Neural progenitor cell (in vitro differentiated cells): ENCODE measurements at regions not wholly inside any gene's neighbourhood (a gene's known extent, or its start where the extent isn't known, plus 50 kb on each side); places are given as distances from the start of the nearest gene placed in this dataset.

Experiments used
- DNase-seq: peaks from one replicate; pipeline ENCODE4 v3.0.0-alpha.2; 2016; ENCODE audit warnings: low spot score
- H2AFZ ChIP-seq: fragments of 200-600 bp; sonication (generic); replicated peaks from 2 replicates; pipeline ENCODE4 v1.6.1; 2016; ENCODE audit warnings: antibody characterized with exemption
- H3F3A ChIP-seq: fragments of 200-600 bp; sonication (generic); 2 replicates; pipeline ENCODE4 v1.6.1; 2016; ENCODE audit warnings: antibody characterized with exemption, low read depth
- H3K27ac ChIP-seq: fragments of 200-600 bp; sonication (generic); 2 replicates; pipeline ENCODE4 v1.5.1; 2016; ENCODE audit warnings: mild to moderate bottlenecking
- H3K27me3 ChIP-seq: fragments of 200-600 bp; sonication (generic); 2 replicates; pipeline ENCODE4 v1.6.1; 2016; ENCODE audit warnings: mild to moderate bottlenecking, moderate library complexity
- H3K36me3 ChIP-seq: fragments of 200-600 bp; sonication (generic); 2 replicates; pipeline ENCODE4 v1.5.1; 2016
- H3K4me1 ChIP-seq: fragments of 200-600 bp; sonication (generic); 2 replicates; pipeline ENCODE4 v1.6.1; 2016; ENCODE audit warnings: mixed run types
- H3K4me2 ChIP-seq: fragments of 200-600 bp; sonication (generic); 2 replicates; pipeline ENCODE4 v1.6.1; 2016
- H3K4me3 ChIP-seq: fragments of 200-600 bp; sonication (generic); 2 replicates; pipeline ENCODE4 v1.5.1; 2016
- H3K79me2 ChIP-seq: fragments of 200-600 bp; sonication (generic); 2 replicates; pipeline ENCODE4 v1.6.1; 2016; ENCODE audit warnings: low read depth
- H3K9ac ChIP-seq: fragments of 200-600 bp; sonication (generic); 2 replicates; pipeline ENCODE4 v1.6.1; 2016
- H3K9me3 ChIP-seq: fragments of 200-600 bp; sonication (generic); 2 replicates; pipeline ENCODE4 v1.5.1; 2016; ENCODE audit warnings: low read depth
- H4K20me1 ChIP-seq: fragments of 200-600 bp; sonication (generic); 2 replicates; pipeline ENCODE4 v1.6.1; 2016; ENCODE audit warnings: low read depth
- H3K27ac Mint-ChIP-seq: 3 replicates; pipeline ENCODE4 v1.8.0; 2021; ENCODE audit warnings: mixed read lengths
- H3K27me3 Mint-ChIP-seq: 2 replicates; pipeline ENCODE4 v1.8.0; 2022; ENCODE audit warnings: low read depth, mild to moderate bottlenecking, inconsistent platforms, moderate library complexity, mixed read lengths; ENCODE audit not compliant: insufficient read depth
- H3K36me3 Mint-ChIP-seq: 3 replicates; pipeline ENCODE4 v1.8.0; 2021; ENCODE audit warnings: mixed read lengths
- H3K4me1 Mint-ChIP-seq: 3 replicates; pipeline ENCODE4 v1.8.0; 2021; ENCODE audit warnings: mixed read lengths
- H3K4me3 Mint-ChIP-seq: 3 replicates; pipeline ENCODE4 v1.8.0; 2021; ENCODE audit warnings: mild to moderate bottlenecking, moderate library complexity, mixed read lengths
- H3K9me3 Mint-ChIP-seq: 3 replicates; pipeline ENCODE4 v1.8.0; 2020; ENCODE audit warnings: mixed read lengths
- EZH2 ChIP-seq: fragments of 200-600 bp; sonication (generic); IDR thresholded peaks from 2 replicates; pipeline ENCODE4 v1.6.1; 2017; ENCODE audit warnings: antibody characterized with exemption, mild to moderate bottlenecking, moderate library complexity
- EZH2phosphoT487 ChIP-seq: fragments of 200-600 bp; sonication (generic); IDR thresholded peaks from 2 replicates; pipeline ENCODE4 v1.6.1; 2017; ENCODE audit warnings: antibody characterized with exemption
- TF ChIP-seq, protein P1 (sequence below): fragments of 200-600 bp; sonication (generic); IDR thresholded peaks from 2 replicates; pipeline ENCODE4 v1.5.1; 2017; ENCODE audit warnings: antibody characterized with exemption, mild to moderate bottlenecking

DNA sequence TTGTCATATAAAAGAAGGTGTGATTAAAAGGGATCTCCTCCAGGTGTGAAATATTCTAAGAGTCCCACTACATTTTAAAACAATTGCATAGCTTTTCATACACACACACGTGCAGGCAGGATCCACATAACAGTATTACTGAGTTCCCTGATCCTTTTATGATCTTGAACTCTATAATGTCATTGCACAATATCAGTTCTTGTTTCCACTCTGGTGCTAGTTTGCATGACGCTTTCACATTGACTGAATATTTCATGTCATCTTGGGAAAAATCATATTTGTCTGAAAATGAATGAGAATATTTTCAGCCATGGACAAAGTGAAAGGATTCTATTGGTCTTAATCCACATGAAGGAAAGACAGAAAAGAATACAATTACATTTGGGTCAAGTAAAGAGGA is 703.8 kb downstream of the CDH8 start:
- H3K9me3 Mint-ChIP-seq, result no peaks in the 10 kb centered on the region
- no peak for DNase-seq
- H3K4me1 Mint-ChIP-seq, result peaks cover 6% of the 10 kb centered on the region
- Histone ChIP-seq H3K27ac (no peak overlapping the region), H3K36me3 (no peaks in the 10 kb centered on the region), H3K27me3 (no peaks in the 10 kb centered on the region), H3K9ac (no peak overlapping the region), H4K20me1 (no peaks in the 10 kb centered on the region), H3K4me1 (peaks cover 20% of the 10 kb centered on the region), H3K9me3 (no peaks in the 10 kb centered on the region), H3F3A (no peaks in the 10 kb centered on the region), H3K4me3 (no peak overlapping the region), H3K4me2 (no peak overlapping the region), H3K79me2 (no peaks in the 10 kb centered on the region), H2AFZ (no peak overlapping the region)
- H3K27ac Mint-ChIP-seq, result no peak overlapping the region
- H3K27me3 Mint-ChIP-seq, result no peaks in the 10 kb centered on the region
- TF ChIP-seq, protein P1, sequence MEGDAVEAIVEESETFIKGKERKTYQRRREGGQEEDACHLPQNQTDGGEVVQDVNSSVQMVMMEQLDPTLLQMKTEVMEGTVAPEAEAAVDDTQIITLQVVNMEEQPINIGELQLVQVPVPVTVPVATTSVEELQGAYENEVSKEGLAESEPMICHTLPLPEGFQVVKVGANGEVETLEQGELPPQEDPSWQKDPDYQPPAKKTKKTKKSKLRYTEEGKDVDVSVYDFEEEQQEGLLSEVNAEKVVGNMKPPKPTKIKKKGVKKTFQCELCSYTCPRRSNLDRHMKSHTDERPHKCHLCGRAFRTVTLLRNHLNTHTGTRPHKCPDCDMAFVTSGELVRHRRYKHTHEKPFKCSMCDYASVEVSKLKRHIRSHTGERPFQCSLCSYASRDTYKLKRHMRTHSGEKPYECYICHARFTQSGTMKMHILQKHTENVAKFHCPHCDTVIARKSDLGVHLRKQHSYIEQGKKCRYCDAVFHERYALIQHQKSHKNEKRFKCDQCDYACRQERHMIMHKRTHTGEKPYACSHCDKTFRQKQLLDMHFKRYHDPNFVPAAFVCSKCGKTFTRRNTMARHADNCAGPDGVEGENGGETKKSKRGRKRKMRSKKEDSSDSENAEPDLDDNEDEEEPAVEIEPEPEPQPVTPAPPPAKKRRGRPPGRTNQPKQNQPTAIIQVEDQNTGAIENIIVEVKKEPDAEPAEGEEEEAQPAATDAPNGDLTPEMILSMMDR, result no peak
- TF ChIP-seq EZH2phosphoT487, result no peak
- TF ChIP-seq EZH2, result no peak
- H3K36me3 Mint-ChIP-seq, result no peaks in the 10 kb centered on the region
- no peak overlapping the region for H3K4me3 Mint-ChIP-seq

DNA sequence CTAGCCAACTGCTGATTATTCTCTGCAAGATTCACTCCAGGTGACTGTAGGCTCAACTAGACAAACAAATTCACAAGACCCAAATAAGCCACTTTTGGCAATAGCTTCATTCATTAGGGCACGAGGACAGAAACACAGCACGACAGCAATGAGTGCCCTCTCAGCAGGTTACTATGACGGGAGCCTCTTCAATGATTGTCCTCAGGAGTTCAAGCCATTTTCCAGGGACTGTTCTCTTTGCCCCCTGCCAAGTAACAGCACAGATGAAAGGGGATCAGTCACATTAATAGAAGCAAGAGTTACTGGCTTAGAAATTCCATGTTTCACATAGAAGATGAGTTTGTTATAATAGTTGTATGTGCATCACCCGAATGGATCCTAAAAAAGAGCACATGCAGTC is 712.2 kb downstream of the CDH8 start:
- Histone ChIP-seq H2AFZ (no peak overlapping the region), H3K4me1 (peaks cover 13% of the 10 kb centered on the region), H3K9ac (no peak overlapping the region), H3K4me3 (no peak overlapping the region), H3K36me3 (no peaks in the 10 kb centered on the region), H3K79me2 (no peaks in the 10 kb centered on the region), H3K27me3 (no peaks in the 10 kb centered on the region), H4K20me1 (no peaks in the 10 kb centered on the region), H3K9me3 (no peaks in the 10 kb centered on the region), H3F3A (peaks cover 10% of the 10 kb centered on the region), H3K27ac (no peak overlapping the region), H3K4me2 (peak overlapping the region; percentile 29)
- peak; percentile 61 for DNase-seq
- peaks cover 15% of the 10 kb centered on the region for H3K4me1 Mint-ChIP-seq
- no peak overlapping the region for H3K4me3 Mint-ChIP-seq
- peak overlapping the region; percentile 15 for H3K27ac Mint-ChIP-seq
- H3K27me3 Mint-ChIP-seq, result peaks cover 3% of the 10 kb centered on the region
- peaks cover 6% of the 10 kb centered on the region for H3K9me3 Mint-ChIP-seq
- TF ChIP-seq EZH2phosphoT487, result peak; percentile 59
- TF ChIP-seq, protein P1, result no peak
- no peaks in the 10 kb centered on the region for H3K36me3 Mint-ChIP-seq

DNA sequence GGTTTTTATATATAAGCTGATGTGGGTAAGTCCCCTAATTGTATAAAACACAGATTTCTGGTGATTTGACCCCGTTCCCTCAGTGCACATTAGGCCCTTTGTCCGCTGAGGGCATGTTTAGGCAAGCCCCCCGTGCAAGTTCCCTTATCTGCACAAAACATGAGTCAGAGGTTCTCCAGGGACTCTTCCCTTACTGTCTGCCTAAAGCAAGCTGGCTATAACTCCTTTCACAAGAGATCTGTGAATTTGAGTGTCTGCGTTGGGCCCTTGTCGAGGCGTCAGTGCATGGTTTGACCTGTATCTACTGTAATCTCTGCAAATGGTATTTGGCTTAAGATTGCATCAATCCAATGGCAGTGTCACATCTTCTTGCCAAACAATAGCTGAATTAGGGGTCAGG is 712.8 kb downstream of the CDH8 start:
- Mint-ChIP-seq H3K27me3 (peaks cover 3% of the 10 kb centered on the region), H3K27ac (no peak overlapping the region), H3K9me3 (peaks cover 7% of the 10 kb centered on the region), H3K4me3 (no peak overlapping the region), H3K4me1 (peaks cover 15% of the 10 kb centered on the region), H3K36me3 (no peaks in the 10 kb centered on the region)
- H3K9me3 ChIP-seq, result no peaks in the 10 kb centered on the region
- peaks cover 13% of the 10 kb centered on the region for H3K4me1 ChIP-seq
- TF ChIP-seq EZH2phosphoT487 (no peak), EZH2 (no peak)
- TF ChIP-seq, protein P1, result no peak
- DNase-seq, result no peak
- H3K27ac ChIP-seq, result no peak overlapping the region
- peaks cover 10% of the 10 kb centered on the region for H3F3A ChIP-seq
- H2AFZ ChIP-seq, result no peak overlapping the region
- no peaks in the 10 kb centered on the region for H4K20me1 ChIP-seq
- peak overlapping the region; percentile 29 for H3K4me2 ChIP-seq
- no peak overlapping the region for H3K4me3 ChIP-seq
- no peak overlapping the region for H3K9ac ChIP-seq
- H3K27me3 ChIP-seq, result no peaks in the 10 kb centered on the region
- H3K79me2 ChIP-seq, result no peaks in the 10 kb centered on the region
- no peaks in the 10 kb centered on the region for H3K36me3 ChIP-seq

- Mint-ChIP-seq H3K27me3 (peaks cover 3% of the 10 kb centered on the region), H3K36me3 (no peaks in the 10 kb centered on the region), H3K27ac (no peak overlapping the region), H3K4me1 (peaks cover 15% of the 10 kb centered on the region), H3K9me3 (peaks cover 10% of the 10 kb centered on the region), H3K4me3 (no peak overlapping the region)
- H3K4me3 ChIP-seq, result no peak overlapping the region
- TF ChIP-seq, protein P1, result no peak
- TF ChIP-seq EZH2 (no peak), EZH2phosphoT487 (no peak)
- H3K9me3 ChIP-seq, result no peaks in the 10 kb centered on the region
- H3K79me2 ChIP-seq, result no peaks in the 10 kb centered on the region
- H3K4me2 ChIP-seq, result no peak overlapping the region
- H3K36me3 ChIP-seq, result no peaks in the 10 kb centered on the region
- H3K4me1 ChIP-seq, result peaks cover 13% of the 10 kb centered on the region
- DNase-seq, result no peak
- H3F3A ChIP-seq, result peaks cover 10% of the 10 kb centered on the region
- no peaks in the 10 kb centered on the region for H3K27me3 ChIP-seq
- no peak overlapping the region for H2AFZ ChIP-seq
- H4K20me1 ChIP-seq, result no peaks in the 10 kb centered on the region
- H3K9ac ChIP-seq, result no peak overlapping the region
- no peak overlapping the region for H3K27ac ChIP-seq
Measured at GRCh38 chr16:61320791-61321190, 715.4 kb downstream of the CDH8 start.
